NCI-H446 (cell line): ENCODE measurements at regions not wholly inside any gene's neighbourhood (a gene's known extent, or its start where the extent isn't known, plus 50 kb on each side); places are given as distances from the start of the nearest gene placed in this dataset.

Experiments used
- DNase-seq, 2 experiments: peaks; one replicate each; lab custom pipeline; 2025; lab: John Stamatoyannopoulos, UW

DNA sequence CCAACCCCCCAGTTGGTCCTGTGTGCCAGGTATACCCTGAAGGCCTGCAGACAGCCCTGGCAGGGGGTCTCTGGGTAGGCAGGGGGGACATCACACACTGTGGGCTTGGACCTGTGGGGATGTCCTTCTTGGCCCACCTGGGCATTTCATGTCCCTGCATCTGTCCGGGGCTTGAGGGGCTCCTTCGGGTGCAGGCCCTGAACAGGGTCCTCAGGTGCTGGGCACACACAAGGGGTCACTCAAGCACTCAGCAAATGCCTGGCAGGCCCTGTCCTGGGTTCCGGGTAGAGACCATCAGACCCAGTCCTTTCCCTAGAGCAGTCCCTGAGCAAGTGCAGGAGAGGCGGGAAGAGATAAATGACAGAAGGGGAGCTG is 70.5 kb upstream of the WNT11 start:
- no peak for DNase-seq

DNA sequence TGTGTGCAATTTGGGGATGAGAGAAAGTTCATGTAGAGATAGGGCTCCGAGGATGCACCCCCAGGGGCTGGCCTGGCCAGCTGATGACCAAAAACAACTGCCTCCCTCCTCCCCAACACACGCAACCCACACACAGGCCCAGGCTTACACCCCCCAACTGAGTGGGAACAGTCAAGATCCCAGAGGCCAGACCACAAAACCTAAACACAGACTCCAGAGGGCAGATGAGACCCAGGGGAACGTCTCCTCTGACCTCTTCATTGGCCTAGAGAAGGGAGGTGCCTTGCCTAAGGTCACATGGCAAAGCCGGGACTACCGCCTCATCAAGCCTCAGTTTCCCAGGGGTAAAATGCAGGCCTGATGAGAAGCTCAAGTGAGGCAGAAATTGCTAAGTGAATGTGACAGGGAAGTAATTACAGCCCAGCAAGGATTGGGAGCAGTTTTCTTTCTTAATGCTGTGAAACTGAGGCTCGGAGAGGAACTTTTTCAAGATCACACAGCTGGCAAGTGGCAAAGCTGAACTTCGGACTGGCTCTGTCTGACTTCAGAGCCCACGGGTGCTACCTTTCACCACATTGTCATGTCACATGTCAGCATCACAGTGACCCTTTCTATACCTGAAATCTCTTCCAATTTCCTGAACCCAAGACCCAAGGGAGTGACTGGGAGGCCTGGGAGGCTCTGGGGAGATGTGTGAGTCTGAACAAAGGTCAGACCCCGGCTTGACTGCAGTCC is 69.9 kb upstream of the WNT11 start:
- DNase-seq: no peak

DNA sequence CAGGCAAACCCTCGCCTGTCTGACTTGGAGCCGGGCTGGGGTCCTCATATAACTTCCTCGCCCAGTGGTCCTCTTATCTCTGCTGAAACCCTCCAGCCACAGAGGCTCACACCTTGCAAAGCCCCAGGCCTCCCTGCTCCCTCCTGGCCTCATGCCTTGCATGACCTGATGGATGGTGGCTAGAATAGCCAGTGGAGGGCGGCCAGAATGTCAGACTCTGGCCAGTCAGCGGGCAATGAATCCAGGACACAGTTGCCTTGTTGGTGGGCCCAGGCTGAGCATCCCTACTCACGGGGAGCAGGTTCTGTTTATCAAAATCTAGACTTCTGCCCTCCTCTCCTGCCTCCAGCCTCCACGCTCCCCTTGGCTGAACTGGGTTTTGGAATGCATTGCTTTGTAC is 69.1 kb upstream of the WNT11 start:
- DNase-seq: no peak

DNA sequence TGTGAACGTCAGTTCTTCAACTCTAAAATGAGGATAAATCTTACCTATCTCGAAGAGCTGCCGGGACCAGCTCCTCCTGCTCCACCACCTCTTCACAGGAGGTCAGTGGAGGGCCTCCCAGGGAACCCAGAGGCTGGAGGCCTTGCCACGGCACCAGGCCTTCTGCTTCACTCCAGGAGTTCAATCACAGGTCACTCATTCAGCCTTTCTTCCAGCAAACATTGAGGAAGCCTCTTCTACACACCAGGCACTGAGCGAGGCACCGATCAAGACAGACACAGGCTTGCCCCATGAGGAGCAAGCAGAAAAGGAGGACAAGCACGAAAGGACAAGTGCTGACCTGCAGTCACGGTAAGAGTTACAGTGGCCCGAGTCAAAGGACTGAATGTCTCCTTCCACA is 64.8 kb upstream of the WNT11 start:
- no peak for DNase-seq

GRCh38 chr11:76270389-76270788 is 64.1 kb upstream of the WNT11 start:
- DNase-seq: peak; percentile 23 to 29

- peak in 1 of 2 experiments; percentile 27 for DNase-seq
Observed at GRCh38 chr11:76269661-76270261, 63.5 kb upstream of the WNT11 start.

GRCh38 chr11:76269247-76269646 is 62.9 kb upstream of the WNT11 start:
- no peak for DNase-seq

DNA sequence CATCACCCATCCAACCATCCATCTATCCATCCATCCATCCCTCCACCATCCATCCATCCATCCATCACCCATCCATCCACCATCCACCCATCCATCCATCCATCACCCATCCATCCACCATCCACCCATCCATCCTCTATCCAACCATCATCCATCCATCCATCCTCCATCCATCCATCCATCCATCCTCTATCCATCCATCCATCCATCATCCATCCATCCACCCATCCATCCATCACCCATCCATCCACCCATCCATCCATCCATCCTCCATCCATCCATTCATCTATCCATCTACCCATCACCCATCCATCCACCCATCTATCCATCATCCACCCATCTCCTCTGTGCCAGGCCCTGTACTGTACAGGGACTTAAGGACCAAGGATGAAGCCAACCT is 62.2 kb upstream of the WNT11 start:
- no peak for DNase-seq

DNA sequence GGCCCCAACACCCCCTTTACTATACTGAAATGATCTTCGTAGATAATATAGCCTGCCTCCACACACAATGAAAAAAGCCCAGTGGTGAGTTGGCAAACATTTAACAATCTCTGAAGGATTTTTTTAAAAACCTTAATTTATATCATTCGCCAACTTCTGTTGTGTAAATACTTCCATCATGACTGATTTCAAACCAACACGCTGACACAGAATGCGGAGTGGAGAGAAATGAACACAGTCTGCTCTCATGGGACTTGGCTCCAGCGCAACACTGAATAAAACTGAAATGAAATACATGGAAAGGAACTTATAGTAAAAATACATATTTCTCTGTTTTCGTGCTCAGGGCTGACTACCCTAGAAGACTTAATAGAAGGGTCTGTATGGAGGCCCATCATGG is 61.3 kb upstream of the WNT11 start:
- no peak for DNase-seq

DNA sequence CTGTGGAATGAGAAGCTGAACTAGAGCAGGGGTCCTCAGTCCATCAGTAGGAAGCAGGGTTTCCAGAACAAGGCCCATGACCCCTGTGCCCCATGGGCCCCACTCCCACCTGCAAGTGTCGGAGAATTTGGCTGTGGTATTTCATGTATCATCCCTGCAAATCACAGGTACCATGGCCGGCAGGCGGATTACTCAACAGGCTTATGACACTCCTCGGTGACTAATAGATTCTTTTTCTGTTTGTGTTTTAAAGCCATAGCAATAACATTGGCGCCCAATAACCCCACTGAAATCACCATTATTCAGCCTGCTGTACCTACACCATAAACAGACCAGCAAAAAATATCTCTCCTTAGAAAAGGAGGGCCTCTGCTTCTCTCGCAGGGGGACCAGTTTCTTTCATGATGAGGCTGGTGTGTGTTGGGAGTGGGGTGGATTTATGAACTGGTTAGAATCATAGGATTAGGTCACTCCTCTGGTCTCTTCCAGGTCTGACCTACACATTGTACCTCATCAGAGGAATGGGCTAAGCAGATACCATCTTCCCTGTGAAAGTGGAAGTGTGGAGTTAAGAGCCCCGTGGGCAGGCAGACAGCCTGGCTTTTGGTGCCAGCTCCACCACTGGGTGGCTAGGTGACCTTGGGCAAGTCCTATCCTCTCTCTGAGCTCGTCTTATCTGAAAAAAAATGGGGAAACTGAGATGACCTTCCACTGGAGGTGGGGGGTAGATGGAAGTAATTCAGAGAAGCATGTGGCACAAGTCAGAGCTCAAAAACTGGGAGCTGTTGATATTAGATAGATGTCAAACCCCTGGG is 60.2 kb upstream of the WNT11 start:
- DNase-seq: no peak

DNA sequence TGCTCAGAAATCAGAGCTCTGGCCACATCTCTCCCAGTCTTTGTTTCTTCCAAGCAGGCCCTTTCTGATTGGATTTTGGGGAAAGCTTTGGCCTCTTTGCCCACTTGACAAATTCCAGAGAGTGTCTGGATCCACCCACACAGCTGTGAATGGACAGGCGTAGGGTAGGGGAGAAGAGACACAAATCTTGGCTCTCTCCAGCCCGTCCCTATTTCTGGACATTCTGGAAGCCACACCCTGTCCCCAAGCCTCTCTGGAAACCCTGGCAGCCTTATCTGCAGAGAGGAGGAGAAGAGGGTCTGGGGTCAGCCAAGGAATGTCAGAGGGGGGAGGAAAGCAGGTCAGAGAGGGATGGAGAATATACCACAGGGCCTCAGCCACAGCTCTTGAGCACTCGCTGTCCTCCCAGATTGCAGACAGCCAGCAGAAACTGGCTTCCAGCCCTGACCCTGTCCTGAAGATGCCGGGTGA is 59.5 kb upstream of the WNT11 start:
- no peak for DNase-seq

DNA sequence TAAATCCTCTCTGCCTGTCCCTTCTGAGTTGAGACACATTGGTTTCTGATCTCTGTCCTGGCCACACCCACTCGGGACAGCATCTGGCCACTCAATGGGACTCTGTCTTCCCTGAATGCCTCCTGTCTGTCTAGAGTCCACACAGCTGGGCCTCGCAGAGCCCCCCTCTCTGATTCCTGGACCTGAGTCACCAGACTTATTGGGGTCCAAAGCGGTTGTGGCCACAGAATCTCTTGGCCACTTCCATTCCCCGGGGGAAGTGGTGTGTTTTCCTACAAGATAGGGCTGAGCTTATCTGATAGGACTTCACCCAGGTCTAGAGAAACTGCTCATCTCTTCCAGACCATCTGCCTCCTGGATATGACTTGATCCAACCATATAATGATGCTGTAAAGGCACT is 57.4 kb upstream of the WNT11 start:
- no peak for DNase-seq

GRCh38 chr11:76263166-76263565 is 56.9 kb upstream of the WNT11 start:
- DNase-seq: no peak

GRCh38 chr11:76260296-76260925 is 54.1 kb upstream of the WNT11 start:
- peak in 1 of 2 experiments; percentile 33 for DNase-seq

DNA sequence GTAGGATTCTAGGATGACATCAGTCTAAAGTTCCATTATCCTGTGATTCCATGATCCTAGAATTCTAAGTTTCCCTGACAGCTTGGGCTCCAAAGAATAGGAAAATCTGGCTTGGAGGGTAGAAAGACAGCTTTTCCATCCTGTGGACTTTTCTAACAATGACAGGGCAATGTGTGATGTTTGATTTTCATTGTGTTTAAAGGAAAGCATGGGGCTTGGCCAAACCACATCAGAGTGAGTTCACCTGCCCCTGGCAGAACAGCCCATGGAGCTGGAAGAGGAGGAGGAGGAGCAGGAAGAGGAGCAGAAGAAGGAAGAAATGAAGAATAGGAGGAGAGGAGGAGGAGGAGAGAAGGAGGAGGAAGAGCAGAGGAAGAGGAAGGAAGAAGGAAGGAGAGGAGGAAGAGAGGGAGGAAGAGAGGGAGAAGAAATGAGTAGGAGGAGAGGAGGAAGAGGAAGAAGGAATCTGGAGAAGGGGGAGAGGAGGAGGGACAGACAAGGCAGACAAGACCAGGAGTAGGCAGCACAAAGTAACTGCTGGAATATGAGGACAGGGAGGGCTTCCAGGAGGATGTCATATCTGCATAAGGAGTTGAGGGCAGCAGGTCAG is 53.1 kb upstream of the WNT11 start:
- no peak for DNase-seq

- no peak for DNase-seq
Observed at GRCh38 chr11:76257074-76257719, 50.9 kb upstream of the WNT11 start.

- peak in 1 of 2 experiments; percentile 64 for DNase-seq
Observed at GRCh38 chr11:76256448-76256847, 50.1 kb upstream of the WNT11 start.
